ENCODE measurements at regions not wholly inside any gene's neighbourhood (a gene's known extent, or its start where the extent isn't known, plus 50 kb on each side); places are given as distances from the start of the nearest gene placed in this dataset.

GRCh38 chr9:7320139-7320538, 479.4 kb downstream of the DMAC1 start:
- Histone ChIP-seq H3K27me3 (ENCODE audit: insufficient read depth, low read length) (no peaks in the 10 kb centered on the region), H4K20me1 (ENCODE audit: insufficient read depth, low read length) (no peaks in the 10 kb centered on the region), H3K79me2 (ENCODE audit: insufficient read depth, low read length) (no peaks in the 10 kb centered on the region), H3K4me3 (ENCODE audit: low read depth, low read length, poor library complexity, severe bottlenecking) (no peak overlapping the region), H3K9me2 (ENCODE audit: low read depth, low read length) (no peaks in the 10 kb centered on the region), H3K9me3 (ENCODE audit: low read length) (no peaks in the 10 kb centered on the region), H3K4me1 (ENCODE audit: insufficient read depth, low read length, severe bottlenecking) (no peaks in the 10 kb centered on the region), H3K4me2 (ENCODE audit: low read length) (no peak overlapping the region), H2AFZ (ENCODE audit: low read length) (no peak overlapping the region), H3K9ac (ENCODE audit: low read length) (no peak overlapping the region), H3F3A (ENCODE audit: insufficient read depth, low read length) (no peaks in the 10 kb centered on the region), H3K36me3 (ENCODE audit: insufficient read depth, low read length) (no peaks in the 10 kb centered on the region), H3K27ac (ENCODE audit: low read depth, low read length, poor library complexity, severe bottlenecking) (no peak overlapping the region)
- TF ChIP-seq, protein P1, sequence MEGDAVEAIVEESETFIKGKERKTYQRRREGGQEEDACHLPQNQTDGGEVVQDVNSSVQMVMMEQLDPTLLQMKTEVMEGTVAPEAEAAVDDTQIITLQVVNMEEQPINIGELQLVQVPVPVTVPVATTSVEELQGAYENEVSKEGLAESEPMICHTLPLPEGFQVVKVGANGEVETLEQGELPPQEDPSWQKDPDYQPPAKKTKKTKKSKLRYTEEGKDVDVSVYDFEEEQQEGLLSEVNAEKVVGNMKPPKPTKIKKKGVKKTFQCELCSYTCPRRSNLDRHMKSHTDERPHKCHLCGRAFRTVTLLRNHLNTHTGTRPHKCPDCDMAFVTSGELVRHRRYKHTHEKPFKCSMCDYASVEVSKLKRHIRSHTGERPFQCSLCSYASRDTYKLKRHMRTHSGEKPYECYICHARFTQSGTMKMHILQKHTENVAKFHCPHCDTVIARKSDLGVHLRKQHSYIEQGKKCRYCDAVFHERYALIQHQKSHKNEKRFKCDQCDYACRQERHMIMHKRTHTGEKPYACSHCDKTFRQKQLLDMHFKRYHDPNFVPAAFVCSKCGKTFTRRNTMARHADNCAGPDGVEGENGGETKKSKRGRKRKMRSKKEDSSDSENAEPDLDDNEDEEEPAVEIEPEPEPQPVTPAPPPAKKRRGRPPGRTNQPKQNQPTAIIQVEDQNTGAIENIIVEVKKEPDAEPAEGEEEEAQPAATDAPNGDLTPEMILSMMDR (IDR thresholded peaks at IDR 0.05; ENCODE audit: low read length), result no peak
- TF ChIP-seq EZH2 (IDR thresholded peaks at IDR 0.05; ENCODE audit: borderline replicate concordance, low read length), result no peak

DNA sequence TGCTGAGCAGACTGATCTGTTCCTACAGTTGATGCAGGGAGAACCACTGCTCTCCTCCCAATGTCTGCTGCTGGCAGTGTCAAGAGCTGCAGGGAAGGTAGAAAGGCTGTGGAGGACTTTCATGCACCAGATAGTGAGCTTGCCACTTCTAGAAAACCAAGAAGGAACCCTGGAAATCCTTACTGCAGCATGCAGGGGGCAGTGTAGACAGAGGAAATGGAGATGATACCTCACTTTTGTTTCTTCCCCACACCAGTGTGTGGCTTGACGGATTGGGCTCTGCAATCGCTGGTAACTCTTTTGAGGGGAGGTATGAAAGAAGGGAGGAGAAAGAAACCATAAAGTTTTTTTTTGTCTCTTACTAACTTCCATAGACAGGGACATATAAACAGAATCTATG, 480.7 kb downstream of the DMAC1 start:
- no peaks in the 10 kb centered on the region for H3K79me2 ChIP-seq (ENCODE audit: insufficient read depth, low read length)
- no peaks in the 10 kb centered on the region for H3K4me1 ChIP-seq (ENCODE audit: insufficient read depth, low read length, severe bottlenecking)
- H3K9me2 ChIP-seq (ENCODE audit: low read depth, low read length), result no peaks in the 10 kb centered on the region
- no peaks in the 10 kb centered on the region for H3K36me3 ChIP-seq (ENCODE audit: insufficient read depth, low read length)
- H3K27me3 ChIP-seq (ENCODE audit: insufficient read depth, low read length), result no peaks in the 10 kb centered on the region
- no peak overlapping the region for H3K4me2 ChIP-seq (ENCODE audit: low read length)
- H3K4me3 ChIP-seq (ENCODE audit: low read depth, low read length, poor library complexity, severe bottlenecking), result no peak overlapping the region
- no peaks in the 10 kb centered on the region for H3F3A ChIP-seq (ENCODE audit: insufficient read depth, low read length)
- H3K9ac ChIP-seq (ENCODE audit: low read length), result no peak overlapping the region
- no peaks in the 10 kb centered on the region for H3K9me3 ChIP-seq (ENCODE audit: low read length)
- H3K27ac ChIP-seq (ENCODE audit: low read depth, low read length, poor library complexity, severe bottlenecking), result no peak overlapping the region
- no peaks in the 10 kb centered on the region for H4K20me1 ChIP-seq (ENCODE audit: insufficient read depth, low read length)
- no peak overlapping the region for H2AFZ ChIP-seq (ENCODE audit: low read length)
- TF ChIP-seq, protein P1 (IDR thresholded peaks at IDR 0.05; ENCODE audit: low read length), result no peak
- TF ChIP-seq EZH2 (IDR thresholded peaks at IDR 0.05; ENCODE audit: borderline replicate concordance, low read length), result no peak

- no peak overlapping the region for H2AFZ ChIP-seq (ENCODE audit: low read length)
- TF ChIP-seq EZH2 (IDR thresholded peaks at IDR 0.05; ENCODE audit: borderline replicate concordance, low read length), result no peak
- TF ChIP-seq, protein P1 (IDR thresholded peaks at IDR 0.05; ENCODE audit: low read length), result no peak
- no peaks in the 10 kb centered on the region for H3K9me2 ChIP-seq (ENCODE audit: low read depth, low read length)
- H3K9me3 ChIP-seq (ENCODE audit: low read length), result 0 out of 2 replicates have a peak, but pooled peaks cover 3% of the 10 kb centered on the region
- no peak overlapping the region for H3K4me2 ChIP-seq (ENCODE audit: low read length)
- H3F3A ChIP-seq (ENCODE audit: insufficient read depth, low read length), result no peaks in the 10 kb centered on the region
- no peak overlapping the region for H3K4me3 ChIP-seq (ENCODE audit: low read depth, low read length, poor library complexity, severe bottlenecking)
- H3K36me3 ChIP-seq (ENCODE audit: insufficient read depth, low read length), result no peaks in the 10 kb centered on the region
- no peaks in the 10 kb centered on the region for H3K4me1 ChIP-seq (ENCODE audit: insufficient read depth, low read length, severe bottlenecking)
- no peaks in the 10 kb centered on the region for H4K20me1 ChIP-seq (ENCODE audit: insufficient read depth, low read length)
- H3K27ac ChIP-seq (ENCODE audit: low read depth, low read length, poor library complexity, severe bottlenecking), result no peak overlapping the region
- no peaks in the 10 kb centered on the region for H3K79me2 ChIP-seq (ENCODE audit: insufficient read depth, low read length)
- H3K27me3 ChIP-seq (ENCODE audit: insufficient read depth, low read length), result no peaks in the 10 kb centered on the region
- no peak overlapping the region for H3K9ac ChIP-seq (ENCODE audit: low read length)
These were observed 482.6 kb downstream of the DMAC1 start for GRCh38 chr9:7316967-7317366.
